HCT116 (cell line): ENCODE measurements at regions not wholly inside any gene's neighbourhood (a gene's known extent, or its start where the extent isn't known, plus 50 kb on each side); places are given as distances from the start of the nearest gene placed in this dataset.

Experiments
- ATAC-seq: fragments of 200-7000 bp; cut with Tn5 transposase; 2 replicates; pipeline ENCODE4 v1.9.1; 2020; ENCODE audit warnings: mild to moderate bottlenecking, moderate library complexity
- BruUV-seq: library from RNA; stranded (reverse); fragments of 400-500 nt; replicated peaks from 2 replicates; lab custom pipeline; 2021; lab: Mats Ljungman, UMichigan
- CTCF ChIA-PET: fragments of 300-600 bp; sonication (Branson Sonifier 250); formaldehyde crosslinking; loops from one replicate; lab custom pipeline; 2021; ENCODE audit warnings: antibody characterized with exemption; lab: Charles Lee
- POLR2A ChIA-PET: fragments of 300-600, 350-600 bp; sonication (Branson Sonifier 250); formaldehyde crosslinking; loops from one replicate; lab custom pipeline; 2021; ENCODE audit warnings: antibody characterized with exemption; lab: Charles Lee
- RAD21 ChIA-PET, 2 experiments: fragments of 300-600 bp; sonication (Branson Sonifier 250); formaldehyde crosslinking; loops; one replicate each; lab custom pipeline; 2023; ENCODE audit warnings: low total read pairs in 2 of 2; ENCODE audit not compliant: uncharacterized antibody in 2 of 2, unreplicated experiment in 2 of 2, low non-redundant PET in 1 of 2; lab: Charles Lee
- DNase-seq: peaks from one replicate; pipeline ENCODE4 v3.0.0-alpha.2; 2010; ENCODE audit warnings: low read depth, low spot score
- H2AFZ ChIP-seq: fragments of 200-600 bp; shearing (Covaris generic), sonication (generic); 2 replicates; pipeline ENCODE4 v1.6.1; 2017; ENCODE audit warnings: low read depth, mixed run types, mixed read lengths, antibody characterized with exemption, low read length; ENCODE audit not compliant: poor library complexity, severe bottlenecking
- H3K27ac ChIP-seq: 2 replicates; pipeline ENCODE4 v1.5.1; 2012; ENCODE audit warnings: low read depth, low read length
- H3K27me3 ChIP-seq: fragments of 200-600 bp; sonication (generic); 2 replicates; pipeline ENCODE4 v1.6.1; 2016; ENCODE audit warnings: mixed run types, low read length, mixed read lengths; ENCODE audit not compliant: insufficient read depth
- H3K36me3 ChIP-seq, 2 experiments: fragments of 200-500 bp in 1 of 2; fragments of 200-600 bp in 1 of 2; sonication (Bioruptor generic) in 1 of 2; sonication (generic) in 1 of 2; 2 replicates each; pipeline versions ENCODE4 v1.5.1 to v1.6.1; 2014 to 2016; ENCODE audit warnings: low read length in 2 of 2, inconsistent platforms in 1 of 2, mixed read lengths in 1 of 2, mixed run types in 1 of 2; ENCODE audit not compliant: insufficient read depth in 2 of 2, control insufficient read depth in 1 of 2
- H3K4me1 ChIP-seq, 2 experiments: fragments of 200-600 bp in 1 of 2; sonication (generic) in 1 of 2; 2 replicates each; pipeline versions ENCODE4 v1.5.1 to v1.6.1; 2012 to 2017; ENCODE audit warnings: low read length in 2 of 2, inconsistent platforms in 1 of 2, mild to moderate bottlenecking in 1 of 2, mixed read lengths in 1 of 2, mixed run types in 1 of 2, moderate library complexity in 1 of 2; ENCODE audit not compliant: insufficient read depth in 2 of 2, control insufficient read depth in 1 of 2
- H3K4me2 ChIP-seq: fragments of 200-600 bp; sonication (generic); 2 replicates; pipeline ENCODE4 v1.6.1; 2017; ENCODE audit warnings: mixed run types, low read length, mixed read lengths
- H3K4me3 ChIP-seq, 2 experiments: fragments of 200-600 bp in 1 of 2; sonication (generic) in 1 of 2; replicated peaks in 1 of 2; 2 replicates each; pipeline ENCODE4 v1.5.1; 2011 to 2016; ENCODE audit warnings: low read length in 2 of 2, control low read depth in 1 of 2, low read depth in 1 of 2, mild to moderate bottlenecking in 1 of 2, mixed read lengths in 1 of 2, mixed run types in 1 of 2
- H3K79me2 ChIP-seq: fragments of 200-600 bp; sonication (generic); 2 replicates; pipeline ENCODE4 v1.6.1; 2017; ENCODE audit warnings: mild to moderate bottlenecking, mixed run types, low read length, moderate library complexity, mixed read lengths; ENCODE audit not compliant: insufficient read depth
- H3K9ac ChIP-seq: fragments of 200-600 bp; sonication (generic); 2 replicates; pipeline ENCODE4 v1.6.1; 2016; ENCODE audit warnings: low read length, mixed read lengths
- H3K9me2 ChIP-seq: fragments of 200-600 bp; sonication (generic), shearing (Covaris generic); 2 replicates; pipeline ENCODE4 v1.6.1; 2017; ENCODE audit warnings: mixed run types, mild to moderate bottlenecking, moderate library complexity; ENCODE audit not compliant: insufficient read depth
- H3K9me3 ChIP-seq, 2 experiments: fragments of 200-500 bp in 1 of 2; fragments of 200-600 bp in 1 of 2; sonication (Bioruptor generic) in 1 of 2; sonication (generic) in 1 of 2; 2 replicates each; pipeline ENCODE4 v1.6.1; 2014 to 2017; ENCODE audit warnings: low read length in 2 of 2, mixed read lengths in 2 of 2, inconsistent platforms in 1 of 2, low read depth in 1 of 2, mild to moderate bottlenecking in 1 of 2, mixed run types in 1 of 2, moderate library complexity in 1 of 2; ENCODE audit not compliant: control insufficient read depth in 1 of 2, insufficient read depth in 1 of 2
- H4K20me1 ChIP-seq: fragments of 200-600 bp; sonication (generic), shearing (Covaris generic); 2 replicates; pipeline ENCODE4 v1.6.1; 2017; ENCODE audit warnings: mixed run types, mild to moderate bottlenecking, moderate library complexity; ENCODE audit not compliant: insufficient read depth
- CEBPB ChIP-seq: IDR thresholded peaks from 2 replicates; pipeline ENCODE4 v1.6.1; 2012; ENCODE audit warnings: low read depth
- ELF1 ChIP-seq: IDR thresholded peaks from 2 replicates; pipeline ENCODE4 v1.6.1; 2012; ENCODE audit warnings: low read depth, borderline replicate concordance
- EZH2phosphoT487 ChIP-seq: fragments of 200-600 bp; IDR thresholded peaks from 2 replicates; pipeline ENCODE4 v1.6.1; 2018; ENCODE audit warnings: antibody characterized with exemption, borderline replicate concordance
- JUND ChIP-seq: IDR thresholded peaks from 2 replicates; pipeline ENCODE4 v1.6.1; 2012
- SP1 ChIP-seq: IDR thresholded peaks from 2 replicates; pipeline ENCODE4 v1.6.1; 2012; ENCODE audit warnings: low read depth
- YY1 ChIP-seq: IDR thresholded peaks from 2 replicates; pipeline ENCODE4 v1.6.1; 2011; ENCODE audit warnings: low read length, low read depth, moderate library complexity, mild to moderate bottlenecking; ENCODE audit not compliant: insufficient replicate concordance; ENCODE audit errors: extremely low read depth
- intact Hi-C: fragments of 100-400 bp; cut with micrococcal nuclease; formaldehyde crosslinking; loops from 2 replicates; pipeline ENCODE4 v1.10.0; 2022

DNA sequence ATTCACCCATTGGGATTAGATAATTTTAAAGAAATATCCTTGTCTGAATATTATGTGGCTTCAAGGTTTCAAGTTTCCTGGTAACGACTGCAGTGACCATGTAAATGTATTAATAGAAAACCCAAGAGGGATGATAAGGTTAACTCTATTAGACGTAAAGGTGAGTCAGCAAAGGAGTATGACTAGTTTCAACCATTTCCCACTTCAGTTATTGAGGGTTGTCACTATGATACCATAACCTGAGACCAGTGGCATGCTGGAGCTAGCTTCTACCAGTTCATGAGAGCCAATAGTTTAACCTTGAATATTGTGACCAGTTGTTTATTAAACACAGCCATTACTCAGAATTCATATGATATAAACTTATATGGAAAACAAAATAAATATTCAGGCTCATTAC is 270.1 kb downstream of the TMA16 start:
- RAD21 ChIA-PET, result no interaction called here
- no peaks in the 10 kb centered on the region for H3K9me3 ChIP-seq
- H3K9me2 ChIP-seq, result no peaks in the 10 kb centered on the region
- H3K27me3 ChIP-seq, result no peaks in the 10 kb centered on the region
- no peak overlapping the region for H2AFZ ChIP-seq
- H3K79me2 ChIP-seq, result no peaks in the 10 kb centered on the region
- POLR2A ChIA-PET, result no interaction called here
- no peak overlapping the region for H3K4me3 ChIP-seq
- no TSS peak for BruUV-seq
- CTCF ChIA-PET, result no interaction called here
- no peaks in the 10 kb centered on the region for H3K4me1 ChIP-seq
- ATAC-seq (no peak), DNase-seq (no peak)
- H4K20me1 ChIP-seq, result no peaks in the 10 kb centered on the region
- TF ChIP-seq YY1 (no peak), ELF1 (no peak), CEBPB (no peak)
- no peaks in the 10 kb centered on the region for H3K36me3 ChIP-seq
- intact Hi-C loops, result no loop called here
- H3K4me2 ChIP-seq, result no peak overlapping the region
- H3K27ac ChIP-seq, result no peak overlapping the region
- no peak overlapping the region for H3K9ac ChIP-seq

GRCh38 chr4:163768014-163768413 is 273.5 kb downstream of the TMA16 start:
- DNase-seq (no peak), ATAC-seq (no peak)
- Histone ChIP-seq H3K4me3 (no peak overlapping the region), H3K79me2 (no peaks in the 10 kb centered on the region), H4K20me1 (no peaks in the 10 kb centered on the region), H3K27ac (no peak overlapping the region), H3K27me3 (no peaks in the 10 kb centered on the region), H3K4me2 (no peak overlapping the region), H3K9me2 (no peaks in the 10 kb centered on the region), H3K9ac (no peak overlapping the region), H3K4me1 (no peaks in the 10 kb centered on the region), H2AFZ (no peak overlapping the region), H3K9me3 (no peaks in the 10 kb centered on the region), H3K36me3 (no peaks in the 10 kb centered on the region)
- intact Hi-C loops, result no loop called here
- TF ChIP-seq SP1 (no peak), CEBPB (no peak), EZH2phosphoT487 (no peak), JUND (no peak), YY1 (no peak), ELF1 (no peak)
- CTCF ChIA-PET, result interaction anchor here (0.8 kb wide), 1 partner anchor 13 kb away, joined by 3 read pairs; no protein-coding TSS in a partner anchor
- POLR2A ChIA-PET, result no interaction called here
- RAD21 ChIA-PET, result no interaction called here
- BruUV-seq, result no TSS peak
